Epithelial cell of proximal tubule (primary cell): ENCODE measurements at regions not wholly inside any gene's neighbourhood (a gene's known extent, or its start where the extent isn't known, plus 50 kb on each side); places are given as distances from the start of the nearest gene placed in this dataset.

Experiments
- DNase-seq: peaks from one replicate; pipeline ENCODE4 v3.0.0-alpha.2; 2011; ENCODE audit warnings: low read depth
- H3K4me3 ChIP-seq: 2 replicates; pipeline ENCODE4 v1.5.1; 2011; ENCODE audit warnings: low read depth, mild to moderate bottlenecking, low read length
- CTCF ChIP-seq: conservative IDR thresholded peaks from 2 replicates; pipeline ENCODE4 v1.5.1; 2012; ENCODE audit warnings: low read depth, mild to moderate bottlenecking, low read length

- no peak for TF ChIP-seq CTCF
- H3K4me3 ChIP-seq, result no peak overlapping the region
- DNase-seq, result no peak
Measured at GRCh38 chr22:19615001-19615461, 90.8 kb upstream of the CLDN5 start.

GRCh38 chr22:19615867-19616581 lies 91.8 kb upstream of the CLDN5 start:
- TF ChIP-seq CTCF, result no peak
- no peak overlapping the region for H3K4me3 ChIP-seq
- no peak for DNase-seq

- TF ChIP-seq CTCF, result no peak
- no peak overlapping the region for H3K4me3 ChIP-seq
- no peak for DNase-seq
Measured at GRCh38 chr22:19619144-19620009, 94.9 kb upstream of the SEPTIN5 start.

GRCh38 chr22:19620742-19621371 lies 93.4 kb upstream of the SEPTIN5 start:
- no peak for DNase-seq
- no peak overlapping the region for H3K4me3 ChIP-seq
- no peak for TF ChIP-seq CTCF

- DNase-seq, result no peak
- TF ChIP-seq CTCF, result no peak
- no peak overlapping the region for H3K4me3 ChIP-seq
Measured at GRCh38 chr22:19621373-19622060, 92.8 kb upstream of the SEPTIN5 start.

GRCh38 chr22:19622061-19622441 lies 92.3 kb upstream of the SEPTIN5 start:
- H3K4me3 ChIP-seq, result no peak overlapping the region
- no peak for TF ChIP-seq CTCF
- no peak for DNase-seq
